ENCODE measurements at regions not wholly inside any gene's neighbourhood (a gene's known extent, or its start where the extent isn't known, plus 50 kb on each side); places are given as distances from the start of the nearest gene placed in this dataset.

DNA sequence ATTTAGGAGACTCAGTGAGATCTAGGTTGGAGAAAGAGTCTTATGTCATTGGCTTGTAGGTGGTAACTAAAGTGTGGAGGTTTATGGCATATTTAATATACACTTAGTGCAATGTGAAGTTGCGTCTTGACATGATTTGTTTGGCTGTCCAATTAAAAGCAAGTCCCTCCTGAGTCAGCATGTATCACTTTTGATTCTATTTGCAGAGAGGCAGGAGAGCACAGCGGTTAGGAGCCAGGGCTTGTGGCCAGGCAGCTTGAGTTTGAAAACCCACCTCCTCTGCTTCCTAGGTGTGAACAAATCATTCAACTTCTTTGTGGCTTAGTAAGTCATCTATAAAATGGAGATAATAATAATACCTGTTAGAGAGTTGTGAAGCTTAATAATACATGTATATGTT, 68.5 kb upstream of the OTX2 start:
- Histone ChIP-seq H3K4me2 (ENCODE audit: low read length) (no peak overlapping the region), H3K4me3 (ENCODE audit: low read length) (no peak overlapping the region), H2AFZ (ENCODE audit: low read depth, low read length) (no peak overlapping the region), H3K9ac (ENCODE audit: low read length) (no peak overlapping the region), H3K27me3 (ENCODE audit: insufficient read depth, low read depth, low read length) (no peaks in the 10 kb centered on the region), H3K27ac (ENCODE audit: low read length) (no peak overlapping the region), H4K20me1 (ENCODE audit: insufficient read depth) (no peaks in the 10 kb centered on the region), H3F3A (ENCODE audit: insufficient read depth, low read length, poor library complexity, severe bottlenecking) (no peaks in the 10 kb centered on the region), H3K9me2 (ENCODE audit: insufficient read depth, low read length) (no peaks in the 10 kb centered on the region), H3K36me3 (ENCODE audit: insufficient read depth, low read length) (no peaks in the 10 kb centered on the region), H3K79me2 (replicated peaks; ENCODE audit: insufficient read depth, low read length) (no peaks in the 10 kb centered on the region), H3K9me3 (ENCODE audit: low read length) (no peaks in the 10 kb centered on the region)
- TF ChIP-seq, protein P1, sequence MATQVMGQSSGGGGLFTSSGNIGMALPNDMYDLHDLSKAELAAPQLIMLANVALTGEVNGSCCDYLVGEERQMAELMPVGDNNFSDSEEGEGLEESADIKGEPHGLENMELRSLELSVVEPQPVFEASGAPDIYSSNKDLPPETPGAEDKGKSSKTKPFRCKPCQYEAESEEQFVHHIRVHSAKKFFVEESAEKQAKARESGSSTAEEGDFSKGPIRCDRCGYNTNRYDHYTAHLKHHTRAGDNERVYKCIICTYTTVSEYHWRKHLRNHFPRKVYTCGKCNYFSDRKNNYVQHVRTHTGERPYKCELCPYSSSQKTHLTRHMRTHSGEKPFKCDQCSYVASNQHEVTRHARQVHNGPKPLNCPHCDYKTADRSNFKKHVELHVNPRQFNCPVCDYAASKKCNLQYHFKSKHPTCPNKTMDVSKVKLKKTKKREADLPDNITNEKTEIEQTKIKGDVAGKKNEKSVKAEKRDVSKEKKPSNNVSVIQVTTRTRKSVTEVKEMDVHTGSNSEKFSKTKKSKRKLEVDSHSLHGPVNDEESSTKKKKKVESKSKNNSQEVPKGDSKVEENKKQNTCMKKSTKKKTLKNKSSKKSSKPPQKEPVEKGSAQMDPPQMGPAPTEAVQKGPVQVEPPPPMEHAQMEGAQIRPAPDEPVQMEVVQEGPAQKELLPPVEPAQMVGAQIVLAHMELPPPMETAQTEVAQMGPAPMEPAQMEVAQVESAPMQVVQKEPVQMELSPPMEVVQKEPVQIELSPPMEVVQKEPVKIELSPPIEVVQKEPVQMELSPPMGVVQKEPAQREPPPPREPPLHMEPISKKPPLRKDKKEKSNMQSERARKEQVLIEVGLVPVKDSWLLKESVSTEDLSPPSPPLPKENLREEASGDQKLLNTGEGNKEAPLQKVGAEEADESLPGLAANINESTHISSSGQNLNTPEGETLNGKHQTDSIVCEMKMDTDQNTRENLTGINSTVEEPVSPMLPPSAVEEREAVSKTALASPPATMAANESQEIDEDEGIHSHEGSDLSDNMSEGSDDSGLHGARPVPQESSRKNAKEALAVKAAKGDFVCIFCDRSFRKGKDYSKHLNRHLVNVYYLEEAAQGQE (IDR thresholded peaks at IDR 0.05; ENCODE audit: borderline replicate concordance): no peak
- TF ChIP-seq, protein P2, sequence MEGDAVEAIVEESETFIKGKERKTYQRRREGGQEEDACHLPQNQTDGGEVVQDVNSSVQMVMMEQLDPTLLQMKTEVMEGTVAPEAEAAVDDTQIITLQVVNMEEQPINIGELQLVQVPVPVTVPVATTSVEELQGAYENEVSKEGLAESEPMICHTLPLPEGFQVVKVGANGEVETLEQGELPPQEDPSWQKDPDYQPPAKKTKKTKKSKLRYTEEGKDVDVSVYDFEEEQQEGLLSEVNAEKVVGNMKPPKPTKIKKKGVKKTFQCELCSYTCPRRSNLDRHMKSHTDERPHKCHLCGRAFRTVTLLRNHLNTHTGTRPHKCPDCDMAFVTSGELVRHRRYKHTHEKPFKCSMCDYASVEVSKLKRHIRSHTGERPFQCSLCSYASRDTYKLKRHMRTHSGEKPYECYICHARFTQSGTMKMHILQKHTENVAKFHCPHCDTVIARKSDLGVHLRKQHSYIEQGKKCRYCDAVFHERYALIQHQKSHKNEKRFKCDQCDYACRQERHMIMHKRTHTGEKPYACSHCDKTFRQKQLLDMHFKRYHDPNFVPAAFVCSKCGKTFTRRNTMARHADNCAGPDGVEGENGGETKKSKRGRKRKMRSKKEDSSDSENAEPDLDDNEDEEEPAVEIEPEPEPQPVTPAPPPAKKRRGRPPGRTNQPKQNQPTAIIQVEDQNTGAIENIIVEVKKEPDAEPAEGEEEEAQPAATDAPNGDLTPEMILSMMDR (IDR thresholded peaks at IDR 0.05; ENCODE audit: poor library complexity, severe bottlenecking): no peak
- TF ChIP-seq POLR2AphosphoS5 (IDR thresholded peaks at IDR 0.05) (no peak), EP300 (conservative IDR thresholded peaks at IDR 0.05; ENCODE audit: poor library complexity, severe bottlenecking) (no peak), EZH2 (IDR thresholded peaks at IDR 0.05; ENCODE audit: borderline replicate concordance, insufficient read depth, low read length, poor library complexity, severe bottlenecking) (no peak), TAF1 (IDR thresholded peaks at IDR 0.05; ENCODE audit: low read depth) (no peak), SMC3 (conservative IDR thresholded peaks at IDR 0.05; ENCODE audit: poor library complexity) (no peak), RAD21 (conservative IDR thresholded peaks at IDR 0.05) (no peak), MXI1 (conservative IDR thresholded peaks at IDR 0.05; ENCODE audit: poor library complexity, severe bottlenecking) (no peak)

DNA sequence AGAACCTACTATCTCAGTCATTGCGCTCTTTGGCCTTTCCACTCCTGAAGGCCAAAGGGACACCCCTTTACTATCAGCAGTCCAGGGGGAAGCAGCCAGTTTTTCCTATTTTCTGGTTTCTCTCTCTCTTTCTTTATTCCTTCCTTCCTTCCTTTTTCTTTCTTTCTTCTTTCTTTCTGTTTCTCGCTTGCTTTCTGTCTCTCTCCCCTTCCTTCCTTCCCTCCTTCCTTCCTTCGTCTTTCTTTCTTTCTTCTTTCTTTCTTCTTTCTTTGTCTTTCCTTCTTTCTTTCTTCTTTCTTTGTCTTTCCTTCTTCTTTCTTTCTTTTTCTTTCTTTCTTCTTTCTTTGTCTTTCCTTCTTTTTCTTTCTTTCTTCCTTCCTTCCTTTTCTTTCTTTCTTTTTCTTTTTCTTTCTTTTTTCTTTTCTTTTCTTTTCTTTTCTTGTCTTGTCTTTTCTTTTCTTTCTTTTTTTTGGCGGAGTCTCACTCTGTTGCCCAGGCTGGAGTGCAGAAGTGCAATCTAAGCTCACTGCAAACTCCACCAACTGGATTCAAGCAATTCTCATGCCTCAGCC, 64.9 kb upstream of the OTX2 start:
- Histone ChIP-seq H2AFZ (ENCODE audit: low read depth, low read length) (no peak overlapping the region), H3K4me3 (ENCODE audit: low read length) (no peak overlapping the region), H3K79me2 (replicated peaks; ENCODE audit: insufficient read depth, low read length) (no peaks in the 10 kb centered on the region), H4K20me1 (ENCODE audit: insufficient read depth) (no peaks in the 10 kb centered on the region), H3K27me3 (ENCODE audit: insufficient read depth, low read depth, low read length) (no peaks in the 10 kb centered on the region), H3K9ac (ENCODE audit: low read length) (no peak overlapping the region), H3K27ac (ENCODE audit: low read length) (no peak overlapping the region), H3K4me2 (ENCODE audit: low read length) (no peak overlapping the region), H3K9me3 (ENCODE audit: low read length) (no peaks in the 10 kb centered on the region), H3K36me3 (ENCODE audit: insufficient read depth, low read length) (no peaks in the 10 kb centered on the region), H3F3A (ENCODE audit: insufficient read depth, low read length, poor library complexity, severe bottlenecking) (no peaks in the 10 kb centered on the region), H3K9me2 (ENCODE audit: insufficient read depth, low read length) (no peaks in the 10 kb centered on the region)
- TF ChIP-seq RAD21 (conservative IDR thresholded peaks at IDR 0.05) (no peak), POLR2AphosphoS5 (IDR thresholded peaks at IDR 0.05) (no peak), TAF1 (IDR thresholded peaks at IDR 0.05; ENCODE audit: low read depth) (no peak)

Measured in neural cell (in vitro differentiated cells).